ENCODE measurements at regions not wholly inside any gene's neighbourhood (a gene's known extent, or its start where the extent isn't known, plus 50 kb on each side); places are given as distances from the start of the nearest gene placed in this dataset.
A peak's percentile ranks its signal among the peaks of the same experiment; 100 is the strongest.
"Not testable (repeated sequence)": the region's sequence is repeated elsewhere in the genome, so short reads cannot be mapped to it uniquely, and the experiment has no call there.

GRCh38 chr15:35936284-35936683 lies 390.3 kb upstream of the DPH6 start:
- peak in 1 of 2 experiments; percentile 7 for DNase-seq

GRCh38 chr15:35937380-35937779 lies 391.4 kb upstream of the DPH6 start:
- no peak for DNase-seq

GRCh38 chr15:35944945-35945585 lies 399.1 kb upstream of the DPH6 start:
- DNase-seq = no peak

- DNase-seq = no peak
These were observed 407.5 kb upstream of the DPH6 start for GRCh38 chr15:35953424-35953823.

- DNase-seq = no peak
These were observed 410.1 kb upstream of the DPH6 start for GRCh38 chr15:35956056-35956455.

- peak; percentile 82 to 93 for DNase-seq
These were observed 412.1 kb upstream of the DPH6 start for GRCh38 chr15:35958021-35958420.

GRCh38 chr15:35958975-35959374 lies 413.0 kb upstream of the DPH6 start:
- no peak for DNase-seq

GRCh38 chr15:35963326-35963725 lies 417.4 kb upstream of the DPH6 start:
- no peak for DNase-seq

- no peak for DNase-seq
These were observed 420.8 kb upstream of the DPH6 start for GRCh38 chr15:35966781-35967180.

GRCh38 chr15:35967968-35968367 lies 422.0 kb upstream of the DPH6 start:
- DNase-seq = not testable (repeated sequence)

GRCh38 chr15:35973029-35973428 lies 427.1 kb upstream of the DPH6 start:
- DNase-seq = no peak

GRCh38 chr15:35974052-35974451 lies 428.1 kb upstream of the DPH6 start:
- DNase-seq = no peak

GRCh38 chr15:35975941-35976340 lies 430.0 kb upstream of the DPH6 start:
- no peak for DNase-seq

- DNase-seq = no peak
These were observed 433.6 kb upstream of the DPH6 start for GRCh38 chr15:35979608-35980007.

- no peak for DNase-seq
These were observed 434.8 kb upstream of the DPH6 start for GRCh38 chr15:35980719-35981118.

- DNase-seq = no peak
These were observed 440.3 kb upstream of the DPH6 start for GRCh38 chr15:35986191-35986721.

GRCh38 chr15:35987056-35987455 lies 441.1 kb upstream of the DPH6 start:
- DNase-seq = no peak

GRCh38 chr15:35991386-35991785 lies 445.4 kb upstream of the DPH6 start:
- DNase-seq = no peak

- DNase-seq = no peak
These were observed 446.8 kb upstream of the DPH6 start for GRCh38 chr15:35992791-35993190.

GRCh38 chr15:35993196-35993595 lies 447.2 kb upstream of the DPH6 start:
- DNase-seq = no peak

- DNase-seq = no peak
These were observed 448.9 kb upstream of the DPH6 start for GRCh38 chr15:35994876-35995275.

- no peak for DNase-seq
These were observed 453.0 kb upstream of the DPH6 start for GRCh38 chr15:35998663-35999602.

GRCh38 chr15:36004891-36005490 lies 459.0 kb upstream of the DPH6 start:
- DNase-seq = no peak

- DNase-seq = no peak
These were observed 459.6 kb upstream of the DPH6 start for GRCh38 chr15:36005542-36005941.
